LNCaP clone FGC (cell line): ENCODE measurements at regions not wholly inside any gene's neighbourhood (a gene's known extent, or its start where the extent isn't known, plus 50 kb on each side); places are given as distances from the start of the nearest gene placed in this dataset.

Experiments
- DNase-seq: peaks from one replicate; pipeline ENCODE4 v3.0.0-alpha.2; 2011; ENCODE audit warnings: low read depth
- H3K4me3 ChIP-seq: 2 replicates; pipeline ENCODE4 v1.5.1; 2011; ENCODE audit warnings: mild to moderate bottlenecking, low read depth, low read length, control low read depth
- TF ChIP-seq, protein P1 (sequence below): IDR thresholded peaks from 2 replicates; pipeline ENCODE4 v1.5.1; 2012; ENCODE audit warnings: mild to moderate bottlenecking; ENCODE audit not compliant: control insufficient read depth, insufficient read depth; ENCODE audit errors: extremely low read depth

DNA sequence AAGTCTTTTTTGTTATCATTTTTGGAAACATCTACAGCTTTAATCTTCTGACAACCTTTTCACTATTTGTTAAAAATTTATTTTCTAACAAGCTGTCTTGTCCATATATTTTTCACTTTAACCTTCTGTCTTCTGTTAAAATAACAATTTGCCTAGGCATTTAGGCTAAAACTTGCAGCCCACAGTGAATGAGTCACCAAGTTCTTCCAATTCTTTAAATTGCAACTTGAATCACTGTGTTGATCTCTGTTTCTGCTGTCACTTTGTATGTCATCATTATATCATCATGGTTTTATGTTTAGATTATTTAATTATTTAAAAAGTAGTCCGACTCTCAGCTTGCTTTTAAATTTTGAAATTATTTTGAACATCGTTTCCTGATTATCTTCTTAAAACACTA is 473.8 kb upstream of the PTPRD start:
- TF ChIP-seq, protein P1, sequence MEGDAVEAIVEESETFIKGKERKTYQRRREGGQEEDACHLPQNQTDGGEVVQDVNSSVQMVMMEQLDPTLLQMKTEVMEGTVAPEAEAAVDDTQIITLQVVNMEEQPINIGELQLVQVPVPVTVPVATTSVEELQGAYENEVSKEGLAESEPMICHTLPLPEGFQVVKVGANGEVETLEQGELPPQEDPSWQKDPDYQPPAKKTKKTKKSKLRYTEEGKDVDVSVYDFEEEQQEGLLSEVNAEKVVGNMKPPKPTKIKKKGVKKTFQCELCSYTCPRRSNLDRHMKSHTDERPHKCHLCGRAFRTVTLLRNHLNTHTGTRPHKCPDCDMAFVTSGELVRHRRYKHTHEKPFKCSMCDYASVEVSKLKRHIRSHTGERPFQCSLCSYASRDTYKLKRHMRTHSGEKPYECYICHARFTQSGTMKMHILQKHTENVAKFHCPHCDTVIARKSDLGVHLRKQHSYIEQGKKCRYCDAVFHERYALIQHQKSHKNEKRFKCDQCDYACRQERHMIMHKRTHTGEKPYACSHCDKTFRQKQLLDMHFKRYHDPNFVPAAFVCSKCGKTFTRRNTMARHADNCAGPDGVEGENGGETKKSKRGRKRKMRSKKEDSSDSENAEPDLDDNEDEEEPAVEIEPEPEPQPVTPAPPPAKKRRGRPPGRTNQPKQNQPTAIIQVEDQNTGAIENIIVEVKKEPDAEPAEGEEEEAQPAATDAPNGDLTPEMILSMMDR, result no peak
- H3K4me3 ChIP-seq, result no peak overlapping the region
- no peak for DNase-seq

DNA sequence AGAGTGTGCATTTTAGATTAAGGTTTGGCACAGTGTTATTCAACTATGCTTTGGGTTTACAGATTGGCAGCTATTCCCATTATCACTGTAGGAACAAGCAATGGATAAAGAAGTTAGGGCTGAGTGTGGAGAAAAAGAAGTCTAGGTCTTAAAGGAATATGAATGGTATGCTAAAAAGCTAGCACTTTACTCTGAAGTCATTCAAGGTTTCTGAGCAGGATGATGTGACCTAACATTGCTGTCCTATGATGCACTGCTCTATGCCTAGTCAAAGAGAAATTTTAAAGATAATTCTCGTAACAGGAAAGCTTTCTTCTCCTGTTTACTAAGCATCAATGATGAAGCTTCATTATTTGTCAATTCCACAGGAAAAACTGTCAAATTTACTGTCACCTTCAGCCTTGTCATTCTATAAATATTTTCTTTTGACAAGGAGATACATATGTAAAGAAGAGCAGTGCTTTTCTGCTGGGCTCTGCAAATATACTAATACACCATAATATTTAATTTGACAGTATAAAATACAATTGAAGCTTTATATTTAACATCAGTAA is 476.1 kb upstream of the PTPRD start:
- TF ChIP-seq, protein P1, result no peak
- no peak for DNase-seq

DNA sequence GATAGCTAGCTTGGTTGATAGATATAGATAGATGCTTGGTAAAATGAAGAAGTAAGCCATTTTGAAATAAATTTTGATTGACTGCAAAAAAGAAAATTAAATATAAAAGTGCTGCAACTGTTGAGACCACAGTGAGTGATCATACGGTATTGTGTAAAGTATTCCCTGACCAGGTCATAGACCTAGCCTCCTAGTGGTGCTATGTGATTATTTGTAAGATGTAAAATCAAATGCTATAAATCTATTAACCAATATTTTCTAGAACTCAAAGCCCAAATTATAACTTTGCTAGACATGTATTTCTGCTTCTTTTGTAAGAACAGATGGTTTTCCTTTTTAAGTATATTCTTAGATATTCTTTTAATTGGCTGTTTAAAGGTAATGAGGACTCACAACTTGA is 480.2 kb upstream of the PTPRD start:
- DNase-seq, result no peak
- TF ChIP-seq, protein P1, result no peak
- no peak overlapping the region for H3K4me3 ChIP-seq

More for the DNA sequence above, 476.1 kb upstream of the PTPRD start:
- H3K4me3 ChIP-seq, result no peak overlapping the region

DNA sequence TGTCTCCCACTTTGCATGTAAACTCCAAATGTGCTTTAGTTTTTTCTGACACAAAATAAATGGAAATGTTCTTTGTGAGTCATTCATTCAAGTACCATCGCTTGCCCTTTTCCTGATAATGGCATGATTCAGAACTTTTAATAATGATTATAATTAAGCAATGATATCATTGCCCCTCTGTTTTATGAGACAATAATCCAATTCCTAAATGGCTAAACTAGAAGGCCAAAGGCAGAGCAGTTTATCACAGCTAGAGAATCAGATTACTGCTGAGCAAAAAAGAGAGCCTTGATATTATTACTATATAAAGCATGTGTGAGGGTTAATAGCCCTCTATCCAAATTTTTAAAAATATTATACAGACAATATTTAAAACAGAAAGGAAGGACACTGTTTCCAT is 484.2 kb upstream of the PTPRD start:
- TF ChIP-seq, protein P1, result no peak
- DNase-seq, result no peak
- H3K4me3 ChIP-seq, result no peak overlapping the region

DNA sequence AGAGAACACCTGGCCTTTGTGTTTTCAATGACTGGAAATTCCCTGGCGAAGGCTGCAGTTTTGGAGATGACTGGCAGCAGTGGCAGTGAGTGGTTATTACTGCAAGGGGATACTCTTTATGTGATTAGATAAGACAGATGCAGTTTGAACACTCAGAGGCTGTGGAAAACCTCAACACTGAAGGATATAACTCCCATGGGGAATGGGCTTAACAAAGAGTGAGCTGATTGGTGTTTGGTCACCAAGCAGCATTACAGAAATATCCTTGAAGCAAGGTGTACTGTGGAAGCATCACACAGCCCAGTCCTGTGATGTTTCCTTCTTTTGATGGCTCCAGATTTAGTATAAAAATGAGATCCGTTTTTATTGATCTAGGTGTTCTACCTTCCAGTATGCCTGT is 490.7 kb upstream of the PTPRD start:
- no peak overlapping the region for H3K4me3 ChIP-seq
- TF ChIP-seq, protein P1, result no peak
- DNase-seq, result no peak

DNA sequence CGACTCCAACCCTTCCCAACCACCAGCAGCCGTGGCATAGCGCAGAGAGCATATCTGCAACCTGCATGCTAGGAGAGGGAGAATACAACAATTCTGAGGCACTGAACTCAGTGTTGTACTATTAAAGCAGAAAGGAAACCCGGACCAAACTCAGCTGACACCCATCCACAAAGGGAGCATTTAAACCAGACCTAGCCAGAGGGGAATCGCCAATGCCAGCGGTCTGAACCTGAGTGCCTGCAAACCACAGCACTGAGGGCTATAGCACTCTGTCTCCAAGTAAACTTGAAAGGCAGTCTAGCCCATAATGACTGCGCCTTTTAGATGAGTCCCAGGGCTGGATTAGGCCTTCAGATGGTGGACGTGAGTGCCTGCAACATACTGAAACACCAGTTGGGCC is 494.4 kb upstream of the PTPRD start:
- no peak for DNase-seq
- TF ChIP-seq, protein P1, result no peak
- no peak overlapping the region for H3K4me3 ChIP-seq

DNA sequence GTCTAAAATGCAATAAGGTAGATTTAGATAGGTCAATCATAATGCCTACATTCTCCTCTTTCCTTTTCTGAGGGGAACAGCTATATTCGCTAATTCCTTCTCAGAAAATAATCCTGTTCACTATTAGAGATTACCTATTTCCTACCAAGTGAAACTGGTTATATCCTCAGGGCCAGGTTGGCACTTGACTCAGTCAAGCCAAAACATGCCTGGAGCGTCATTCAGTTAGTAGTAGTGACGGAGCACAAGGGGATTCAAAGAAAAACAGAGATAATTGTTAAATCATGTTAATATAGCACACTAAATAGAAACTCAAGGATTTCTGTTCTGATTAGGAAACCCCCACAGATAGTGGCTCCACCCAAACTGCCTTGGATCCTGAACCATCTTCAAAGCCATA is 515.4 kb upstream of the PTPRD start:
- no peak overlapping the region for H3K4me3 ChIP-seq
- no peak for DNase-seq
- TF ChIP-seq, protein P1, result no peak
